LNCAP (cell line): ENCODE measurements at regions not wholly inside any gene's neighbourhood (a gene's known extent, or its start where the extent isn't known, plus 50 kb on each side); places are given as distances from the start of the nearest gene placed in this dataset.

Source experiments
- TF ChIP-seq, protein P1 (sequence below): fragments of 450-650 bp; IDR thresholded peaks from 2 replicates; pipeline ENCODE4 v1.5.1; 2017; ENCODE audit warnings: mild to moderate bottlenecking

DNA sequence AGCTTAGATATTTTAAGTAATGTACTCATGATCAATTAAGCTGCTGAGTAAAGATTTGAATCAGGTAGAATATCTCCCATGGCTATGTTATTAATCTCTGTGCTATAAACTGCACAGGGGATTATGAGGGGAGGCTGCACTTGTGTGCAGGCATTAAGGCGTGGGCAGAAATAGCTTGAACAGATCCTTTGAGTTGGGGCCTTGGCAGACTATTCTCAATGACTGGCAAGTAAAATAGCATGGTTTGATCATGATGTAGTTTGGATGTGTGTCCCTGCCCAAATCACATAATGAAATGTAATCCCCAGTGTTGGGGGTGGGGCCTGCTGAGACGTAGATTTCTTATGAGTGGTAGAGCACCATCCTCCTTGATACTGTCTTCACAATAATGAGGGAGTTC, 220.3 kb downstream of the PLPP3 start:
- TF ChIP-seq, protein P1, sequence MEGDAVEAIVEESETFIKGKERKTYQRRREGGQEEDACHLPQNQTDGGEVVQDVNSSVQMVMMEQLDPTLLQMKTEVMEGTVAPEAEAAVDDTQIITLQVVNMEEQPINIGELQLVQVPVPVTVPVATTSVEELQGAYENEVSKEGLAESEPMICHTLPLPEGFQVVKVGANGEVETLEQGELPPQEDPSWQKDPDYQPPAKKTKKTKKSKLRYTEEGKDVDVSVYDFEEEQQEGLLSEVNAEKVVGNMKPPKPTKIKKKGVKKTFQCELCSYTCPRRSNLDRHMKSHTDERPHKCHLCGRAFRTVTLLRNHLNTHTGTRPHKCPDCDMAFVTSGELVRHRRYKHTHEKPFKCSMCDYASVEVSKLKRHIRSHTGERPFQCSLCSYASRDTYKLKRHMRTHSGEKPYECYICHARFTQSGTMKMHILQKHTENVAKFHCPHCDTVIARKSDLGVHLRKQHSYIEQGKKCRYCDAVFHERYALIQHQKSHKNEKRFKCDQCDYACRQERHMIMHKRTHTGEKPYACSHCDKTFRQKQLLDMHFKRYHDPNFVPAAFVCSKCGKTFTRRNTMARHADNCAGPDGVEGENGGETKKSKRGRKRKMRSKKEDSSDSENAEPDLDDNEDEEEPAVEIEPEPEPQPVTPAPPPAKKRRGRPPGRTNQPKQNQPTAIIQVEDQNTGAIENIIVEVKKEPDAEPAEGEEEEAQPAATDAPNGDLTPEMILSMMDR, result no peak

DNA sequence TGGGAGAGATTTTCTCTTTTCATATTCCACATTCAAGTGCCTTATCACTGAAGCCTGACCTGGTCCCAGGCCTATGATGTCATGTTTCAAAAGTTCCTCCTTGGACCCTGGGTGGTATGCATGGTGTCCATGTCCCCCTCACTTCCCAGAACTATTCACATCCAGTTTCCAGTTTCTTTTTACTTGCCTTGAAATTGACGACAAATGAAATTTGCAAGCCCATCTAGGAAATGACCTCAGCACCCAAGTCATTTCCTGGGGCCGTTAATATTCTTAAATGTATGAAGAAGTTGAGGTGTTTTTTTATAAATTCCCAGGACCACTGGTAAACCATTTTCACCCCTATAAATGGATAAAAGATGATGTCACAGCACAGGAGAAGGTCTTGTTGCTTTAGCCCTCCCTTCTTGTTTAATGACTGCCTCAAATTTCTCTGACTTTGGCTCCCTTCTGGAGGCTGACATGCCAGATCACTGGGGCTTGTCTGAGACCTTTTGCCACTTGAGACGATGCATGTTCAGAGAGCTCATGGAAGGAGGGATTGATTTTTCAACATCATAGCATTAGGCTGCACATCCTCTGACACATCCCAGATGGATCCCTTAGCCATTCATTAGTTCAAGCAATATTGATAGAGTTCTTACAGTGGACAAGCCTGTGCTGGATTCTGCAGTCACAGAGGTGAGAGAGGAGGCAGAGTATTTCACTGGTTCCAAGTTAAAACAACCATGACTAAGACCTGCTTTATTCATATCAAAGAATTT, 221.3 kb downstream of the PLPP3 start:
- TF ChIP-seq, protein P1, result no peak

DNA sequence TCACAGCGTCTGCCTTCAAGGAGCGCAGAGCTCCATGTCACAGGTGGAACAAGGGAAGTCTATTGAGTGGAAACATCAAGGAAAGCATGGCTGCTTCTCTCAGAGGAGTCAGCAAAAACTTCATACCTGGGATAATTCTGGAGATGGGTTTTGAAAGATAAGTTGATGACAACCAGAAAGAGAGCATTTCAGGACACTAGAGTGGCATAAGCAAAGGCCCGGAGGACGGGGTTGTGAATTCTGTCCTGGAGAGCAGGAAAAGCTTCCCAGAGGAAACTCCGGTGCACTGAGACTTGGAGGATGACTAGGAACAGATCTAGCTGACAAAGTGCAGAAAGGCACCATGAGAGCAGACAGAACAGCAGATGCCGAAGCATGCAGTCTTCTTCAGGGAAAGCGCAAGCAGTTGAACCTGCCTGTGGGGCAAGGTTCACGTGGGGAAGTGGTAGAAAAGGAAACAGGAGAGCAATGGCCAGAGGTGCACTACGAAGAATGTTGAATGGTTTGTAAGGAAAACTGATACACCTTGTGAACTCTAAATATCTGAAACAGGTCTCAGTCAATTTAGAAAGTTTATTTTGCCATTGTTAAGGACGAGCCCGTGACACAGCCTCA, 222.9 kb downstream of the PLPP3 start:
- TF ChIP-seq, protein P1, result no peak

DNA sequence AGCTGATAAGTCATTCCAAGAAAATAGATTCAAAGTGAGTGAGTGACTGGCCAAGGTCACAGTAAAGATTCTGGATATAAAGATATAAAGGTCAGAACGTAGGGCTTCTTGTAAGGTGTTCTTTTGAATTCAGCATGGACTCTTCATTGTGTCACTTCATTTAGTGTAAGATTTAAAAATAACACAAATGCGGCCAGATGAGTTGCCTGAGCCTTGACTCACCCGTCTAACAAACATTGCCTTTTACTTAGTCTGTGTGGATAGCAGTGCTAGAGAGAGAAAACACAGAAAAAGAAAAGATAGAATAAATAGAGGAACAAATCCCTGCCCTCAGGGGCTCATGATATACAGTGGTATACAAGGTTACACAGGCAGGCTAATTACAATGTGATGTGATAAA, 223.4 kb downstream of the PLPP3 start:
- TF ChIP-seq, protein P1, result no peak

DNA sequence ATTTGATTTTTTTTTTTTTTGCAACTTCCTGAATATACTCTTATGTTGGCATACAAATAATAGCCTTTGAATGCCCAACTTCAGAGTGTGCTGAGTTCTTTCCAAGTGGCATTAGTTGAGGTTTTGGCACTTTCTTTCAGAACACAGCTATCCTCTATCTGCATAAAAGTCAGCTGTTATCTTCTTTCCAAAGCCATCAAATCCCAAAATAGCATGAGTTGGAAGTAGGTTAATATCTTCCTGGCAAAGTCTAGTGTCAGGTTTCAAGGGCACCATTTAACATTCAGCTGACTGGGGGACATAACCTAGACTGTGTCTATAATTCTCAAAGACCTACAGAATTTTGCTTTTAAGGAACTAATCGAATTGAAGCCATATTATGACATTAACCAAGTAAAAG, 223.9 kb downstream of the PLPP3 start:
- TF ChIP-seq, protein P1, result no peak

DNA sequence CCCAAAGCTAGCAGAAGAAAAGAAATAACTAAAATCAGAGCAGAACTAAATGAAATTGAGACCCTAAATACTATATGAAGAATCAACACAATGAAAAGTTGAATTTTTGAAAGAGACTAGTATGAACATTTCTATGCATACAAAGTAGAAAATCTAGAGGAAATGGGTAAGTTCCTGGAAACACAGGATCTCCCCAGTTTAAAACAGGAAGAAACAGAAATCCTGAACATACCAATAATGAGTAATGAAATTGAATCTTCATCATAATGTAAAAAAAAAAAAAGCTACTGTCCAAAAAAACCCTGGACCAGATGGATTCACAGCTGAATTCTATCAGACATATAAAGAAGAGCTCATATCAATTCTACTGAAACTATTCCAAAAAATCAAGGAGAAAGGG, 233.5 kb downstream of the PLPP3 start:
- TF ChIP-seq, protein P1, result no peak

DNA sequence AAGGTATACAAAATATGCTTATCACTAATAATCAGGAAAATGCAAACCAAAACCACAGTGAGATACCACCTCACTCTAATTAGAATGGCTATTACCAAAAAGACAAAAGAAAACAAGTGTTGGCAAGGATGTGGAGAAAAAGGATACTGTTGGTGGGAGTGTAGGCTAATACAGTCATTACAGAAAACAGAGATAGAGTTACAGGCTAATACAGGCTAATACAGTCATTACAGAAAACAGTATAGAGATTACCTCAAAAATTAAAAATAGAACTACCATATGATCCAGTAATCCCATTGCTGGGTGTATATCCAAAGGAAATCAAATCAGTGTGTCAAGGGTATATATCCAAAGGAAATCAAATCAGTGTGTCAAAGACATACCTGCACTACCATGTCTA, 238.4 kb downstream of the PLPP3 start:
- TF ChIP-seq, protein P1, result no peak
